Glutamatergic neuron (in vitro differentiated cells): ENCODE measurements at regions not wholly inside any gene's neighbourhood (a gene's known extent, or its start where the extent isn't known, plus 50 kb on each side); places are given as distances from the start of the nearest gene placed in this dataset.

Experiments
- DNase-seq: peaks from one replicate; pipeline ENCODE4 v3.0.0; 2022
- H3K27ac Mint-ChIP-seq: one replicate; pipeline ENCODE4 v1.8.0; 2020; ENCODE audit warnings: mild to moderate bottlenecking, mixed read lengths, inconsistent platforms; ENCODE audit not compliant: unreplicated experiment
- H3K27me3 Mint-ChIP-seq: one replicate; pipeline ENCODE4 v1.8.0; 2020; ENCODE audit warnings: mild to moderate bottlenecking, moderate library complexity, mixed read lengths, inconsistent platforms; ENCODE audit not compliant: unreplicated experiment
- H3K36me3 Mint-ChIP-seq: one replicate; pipeline ENCODE4 v1.8.0; 2020; ENCODE audit warnings: mild to moderate bottlenecking, mixed read lengths, inconsistent platforms; ENCODE audit not compliant: unreplicated experiment
- H3K4me1 Mint-ChIP-seq: one replicate; pipeline ENCODE4 v1.8.0; 2020; ENCODE audit warnings: mild to moderate bottlenecking, low read depth, mixed read lengths, inconsistent platforms; ENCODE audit not compliant: unreplicated experiment
- H3K4me3 Mint-ChIP-seq: one replicate; pipeline ENCODE4 v1.8.0; 2020; ENCODE audit warnings: mild to moderate bottlenecking, mixed read lengths, inconsistent platforms; ENCODE audit not compliant: unreplicated experiment
- H3K9me3 Mint-ChIP-seq: one replicate; pipeline ENCODE4 v1.8.0; 2020; ENCODE audit warnings: mild to moderate bottlenecking, moderate library complexity, mixed read lengths, inconsistent platforms; ENCODE audit not compliant: unreplicated experiment
- CTCF ChIP-seq: fragments of 200-600 bp; sonication (generic); IDR thresholded peaks from one replicate; pipeline ENCODE4 v1.5.0; 2021; ENCODE audit not compliant: partially characterized antibody, unreplicated experiment

- H3K27me3 Mint-ChIP-seq = no peaks in the 10 kb centered on the region
- no peak for TF ChIP-seq CTCF
- H3K9me3 Mint-ChIP-seq = peaks cover 6% of the 10 kb centered on the region
- H3K4me1 Mint-ChIP-seq = no peaks in the 10 kb centered on the region
- H3K36me3 Mint-ChIP-seq = peaks cover 12% of the 10 kb centered on the region
- no peak overlapping the region for H3K27ac Mint-ChIP-seq
- DNase-seq = no peak
- no peak overlapping the region for H3K4me3 Mint-ChIP-seq
Measured at GRCh38 chr7:91455411-91455810, 191.2 kb downstream of the FZD1 start.

GRCh38 chr7:91457208-91457607 is 193.0 kb downstream of the FZD1 start:
- Mint-ChIP-seq H3K9me3 (peaks cover 6% of the 10 kb centered on the region), H3K27ac (no peak overlapping the region), H3K27me3 (no peaks in the 10 kb centered on the region), H3K4me1 (no peaks in the 10 kb centered on the region), H3K36me3 (peaks cover 12% of the 10 kb centered on the region), H3K4me3 (no peak overlapping the region)
- no peak for DNase-seq
- no peak for TF ChIP-seq CTCF

GRCh38 chr7:91459539-91459938 is 195.3 kb downstream of the FZD1 start:
- H3K9me3 Mint-ChIP-seq = peaks cover 2% of the 10 kb centered on the region
- no peak overlapping the region for H3K27ac Mint-ChIP-seq
- H3K4me3 Mint-ChIP-seq = no peak overlapping the region
- no peaks in the 10 kb centered on the region for H3K27me3 Mint-ChIP-seq
- no peak for DNase-seq
- peaks cover 12% of the 10 kb centered on the region for H3K36me3 Mint-ChIP-seq
- H3K4me1 Mint-ChIP-seq = no peaks in the 10 kb centered on the region
- no peak for TF ChIP-seq CTCF

- no peak for TF ChIP-seq CTCF
- Mint-ChIP-seq H3K9me3 (peaks cover 2% of the 10 kb centered on the region), H3K36me3 (peaks cover 6% of the 10 kb centered on the region)
Measured at GRCh38 chr7:91462316-91462715, 198.1 kb downstream of the FZD1 start.

GRCh38 chr7:91463330-91463729 is 199.1 kb downstream of the FZD1 start:
- Mint-ChIP-seq H3K27ac (no peak overlapping the region), H3K27me3 (no peaks in the 10 kb centered on the region), H3K9me3 (no peaks in the 10 kb centered on the region), H3K36me3 (no peaks in the 10 kb centered on the region), H3K4me3 (no peak overlapping the region), H3K4me1 (no peaks in the 10 kb centered on the region)
- no peak for DNase-seq
- no peak for TF ChIP-seq CTCF

More at GRCh38 chr7:91462316-91462715, 198.1 kb downstream of the FZD1 start:
- H3K4me3 Mint-ChIP-seq = no peak overlapping the region
- H3K27ac Mint-ChIP-seq = no peak overlapping the region
- no peaks in the 10 kb centered on the region for H3K27me3 Mint-ChIP-seq
- DNase-seq = no peak
- no peaks in the 10 kb centered on the region for H3K4me1 Mint-ChIP-seq
